H1 (cell line): ENCODE measurements at regions not wholly inside any gene's neighbourhood (a gene's known extent, or its start where the extent isn't known, plus 50 kb on each side); places are given as distances from the start of the nearest gene placed in this dataset.

ENCODE experiments used
- CEBPB ChIP-seq: IDR thresholded peaks from 2 replicates; pipeline ENCODE4 v1.6.1; 2012; ENCODE audit warnings: low read depth, low read length
- TF ChIP-seq, protein P1 (sequence below), 3 experiments: IDR thresholded peaks; 1 replicate in 2 of 3; 2 replicates in 1 of 3; pipeline versions ENCODE4 v1.5.1 to v1.6.1; 2011; ENCODE audit warnings: low read length in 3 of 3, mild to moderate bottlenecking in 3 of 3, inconsistent platforms in 2 of 3, low read depth in 1 of 3, moderate library complexity in 1 of 3; ENCODE audit not compliant: insufficient read depth in 1 of 3; ENCODE audit errors: control extremely low read depth in 1 of 3

DNA sequence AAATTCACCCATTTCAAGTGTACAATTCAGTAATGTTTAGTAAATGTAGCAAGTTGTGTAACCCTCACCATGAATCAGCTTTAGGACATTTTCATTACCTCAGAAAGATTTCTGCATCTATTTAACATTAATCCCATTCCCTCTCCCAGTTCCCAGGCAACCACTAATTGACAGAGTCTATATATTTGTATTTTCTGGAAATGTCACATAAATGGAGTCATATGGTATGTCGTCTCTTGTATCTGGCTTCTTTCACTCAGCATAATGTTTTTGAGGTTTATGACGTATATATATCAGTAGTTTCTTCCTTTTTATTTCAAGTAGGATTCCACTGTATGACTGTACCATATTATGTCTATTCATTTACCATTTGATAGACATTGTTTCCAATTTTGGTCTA, 199.8 kb downstream of the CYB561 start (continued):
- TF ChIP-seq, protein P1, sequence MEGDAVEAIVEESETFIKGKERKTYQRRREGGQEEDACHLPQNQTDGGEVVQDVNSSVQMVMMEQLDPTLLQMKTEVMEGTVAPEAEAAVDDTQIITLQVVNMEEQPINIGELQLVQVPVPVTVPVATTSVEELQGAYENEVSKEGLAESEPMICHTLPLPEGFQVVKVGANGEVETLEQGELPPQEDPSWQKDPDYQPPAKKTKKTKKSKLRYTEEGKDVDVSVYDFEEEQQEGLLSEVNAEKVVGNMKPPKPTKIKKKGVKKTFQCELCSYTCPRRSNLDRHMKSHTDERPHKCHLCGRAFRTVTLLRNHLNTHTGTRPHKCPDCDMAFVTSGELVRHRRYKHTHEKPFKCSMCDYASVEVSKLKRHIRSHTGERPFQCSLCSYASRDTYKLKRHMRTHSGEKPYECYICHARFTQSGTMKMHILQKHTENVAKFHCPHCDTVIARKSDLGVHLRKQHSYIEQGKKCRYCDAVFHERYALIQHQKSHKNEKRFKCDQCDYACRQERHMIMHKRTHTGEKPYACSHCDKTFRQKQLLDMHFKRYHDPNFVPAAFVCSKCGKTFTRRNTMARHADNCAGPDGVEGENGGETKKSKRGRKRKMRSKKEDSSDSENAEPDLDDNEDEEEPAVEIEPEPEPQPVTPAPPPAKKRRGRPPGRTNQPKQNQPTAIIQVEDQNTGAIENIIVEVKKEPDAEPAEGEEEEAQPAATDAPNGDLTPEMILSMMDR (IDR thresholded peaks at IDR 0.05; ENCODE audit: control extremely low read depth in 1 of 3, insufficient read depth in 1 of 3, low read depth in 1 of 3, low read length in 3 of 3) = no peak
- TF ChIP-seq CEBPB = no peak
